Loucy (cell line): ENCODE measurements at regions not wholly inside any gene's neighbourhood (a gene's known extent, or its start where the extent isn't known, plus 50 kb on each side); places are given as distances from the start of the nearest gene placed in this dataset.

Source experiments
- H2AFZ ChIP-seq: fragments of 200-600 bp; sonication (generic); 2 replicates; pipeline ENCODE4 v1.6.0; 2016; ENCODE audit warnings: antibody characterized with exemption, mild to moderate bottlenecking, low read length, moderate library complexity
- H3F3A ChIP-seq: fragments of 200-600 bp; 2 replicates; pipeline ENCODE4 v1.6.0; 2016; ENCODE audit warnings: antibody characterized with exemption, low read depth, mild to moderate bottlenecking
- H3K27me3 ChIP-seq: fragments of 200-600 bp; sonication (generic); 2 replicates; pipeline ENCODE4 v1.6.1; 2014; ENCODE audit warnings: low read length, mild to moderate bottlenecking; ENCODE audit not compliant: insufficient read depth, poor library complexity, severe bottlenecking
- H3K36me3 ChIP-seq: fragments of 200-600 bp; sonication (generic); 2 replicates; pipeline ENCODE4 v1.6.1; 2016; ENCODE audit warnings: low read length; ENCODE audit not compliant: insufficient read depth
- H3K4me1 ChIP-seq: fragments of 200-600 bp; sonication (generic); 2 replicates; pipeline ENCODE4 v1.5.1; 2014; ENCODE audit warnings: low read length, mild to moderate bottlenecking; ENCODE audit not compliant: insufficient read depth, poor library complexity, severe bottlenecking
- H3K4me2 ChIP-seq: fragments of 200-600 bp; sonication (generic); 2 replicates; pipeline ENCODE4 v1.6.0; 2014; ENCODE audit warnings: antibody characterized with exemption, low read length, low read depth, mild to moderate bottlenecking; ENCODE audit not compliant: poor library complexity, severe bottlenecking
- H3K4me3 ChIP-seq: fragments of 200-600 bp; sonication (generic); 2 replicates; pipeline ENCODE4 v1.5.1; 2014; ENCODE audit warnings: low read length, mild to moderate bottlenecking, mixed read lengths; ENCODE audit not compliant: poor library complexity, severe bottlenecking
- H3K79me2 ChIP-seq: fragments of 200-600 bp; sonication (generic); 2 replicates; pipeline ENCODE4 v1.6.1; 2014; ENCODE audit warnings: low read length; ENCODE audit not compliant: insufficient read depth
- H3K9ac ChIP-seq: fragments of 200-600 bp; sonication (generic); 2 replicates; pipeline ENCODE4 v1.6.0; 2014; ENCODE audit warnings: mild to moderate bottlenecking, low read depth, low read length, moderate library complexity; ENCODE audit not compliant: poor library complexity, severe bottlenecking
- H3K9me2 ChIP-seq: fragments of 200-600 bp; sonication (generic); replicated peaks from 2 replicates; pipeline ENCODE4 v1.6.1; 2016; ENCODE audit warnings: low read depth, low read length, mixed read lengths
- H3K9me3 ChIP-seq: fragments of 200-600 bp; sonication (generic); 2 replicates; pipeline ENCODE4 v1.6.1; 2014; ENCODE audit warnings: mild to moderate bottlenecking, antibody characterized with exemption, low read length, low read depth; ENCODE audit not compliant: insufficient read depth
- H4K20me1 ChIP-seq: fragments of 200-600 bp; sonication (generic); 2 replicates; pipeline ENCODE4 v1.6.0; 2014; ENCODE audit warnings: antibody characterized with exemption, low read length, mild to moderate bottlenecking; ENCODE audit not compliant: insufficient read depth, poor library complexity, severe bottlenecking
- CTCF ChIP-seq: fragments of 200-600 bp; sonication (generic); conservative IDR thresholded peaks from 2 replicates; pipeline ENCODE4 v1.5.1; 2014; ENCODE audit warnings: mild to moderate bottlenecking, antibody characterized with exemption, low read length
- EZH2phosphoT487 ChIP-seq: fragments of 200-600 bp; IDR thresholded peaks from 2 replicates; pipeline ENCODE4 v1.6.1; 2018; ENCODE audit warnings: antibody characterized with exemption, mild to moderate bottlenecking, moderate library complexity, borderline replicate concordance

GRCh38 chr5:165272436-165272835 is 1767.0 kb downstream of the MAT2B start:
- H2AFZ ChIP-seq = no peak overlapping the region
- no peak overlapping the region for H3K4me2 ChIP-seq
- H3K36me3 ChIP-seq = no peaks in the 10 kb centered on the region
- no peaks in the 10 kb centered on the region for H3F3A ChIP-seq
- no peaks in the 10 kb centered on the region for H3K9me3 ChIP-seq
- no peaks in the 10 kb centered on the region for H3K79me2 ChIP-seq
- H3K9me2 ChIP-seq = no peaks in the 10 kb centered on the region
- no peak overlapping the region for H3K9ac ChIP-seq
- H3K27me3 ChIP-seq = no peaks in the 10 kb centered on the region
- H3K4me3 ChIP-seq = no peak overlapping the region
- TF ChIP-seq EZH2phosphoT487 (no peak), CTCF (no peak)
- H4K20me1 ChIP-seq = no peaks in the 10 kb centered on the region
- no peaks in the 10 kb centered on the region for H3K4me1 ChIP-seq

- no peak overlapping the region for H2AFZ ChIP-seq
- no peak overlapping the region for H3K4me2 ChIP-seq
- no peaks in the 10 kb centered on the region for H3K9me2 ChIP-seq
- no peaks in the 10 kb centered on the region for H3K27me3 ChIP-seq
- no peaks in the 10 kb centered on the region for H3K79me2 ChIP-seq
- no peaks in the 10 kb centered on the region for H3F3A ChIP-seq
- TF ChIP-seq EZH2phosphoT487 = no peak
- no peak for TF ChIP-seq CTCF
- no peak overlapping the region for H3K4me3 ChIP-seq
- H3K36me3 ChIP-seq = no peaks in the 10 kb centered on the region
- H3K9me3 ChIP-seq = no peaks in the 10 kb centered on the region
- H3K4me1 ChIP-seq = no peaks in the 10 kb centered on the region
- H3K9ac ChIP-seq = no peak overlapping the region
- no peaks in the 10 kb centered on the region for H4K20me1 ChIP-seq
Measured at GRCh38 chr5:165277661-165278060, 1772.2 kb downstream of the MAT2B start.

- Histone ChIP-seq H3K4me2 (no peak overlapping the region), H3K9me3 (no peaks in the 10 kb centered on the region), H3K79me2 (no peaks in the 10 kb centered on the region), H3F3A (no peaks in the 10 kb centered on the region), H2AFZ (no peak overlapping the region), H3K4me3 (no peak overlapping the region), H3K9ac (no peak overlapping the region), H3K4me1 (no peaks in the 10 kb centered on the region), H3K36me3 (no peaks in the 10 kb centered on the region), H4K20me1 (no peaks in the 10 kb centered on the region), H3K27me3 (no peaks in the 10 kb centered on the region), H3K9me2 (no peaks in the 10 kb centered on the region)
- TF ChIP-seq EZH2phosphoT487 = no peak
- no peak for TF ChIP-seq CTCF
Measured at GRCh38 chr5:165282491-165282890, 1777.1 kb downstream of the MAT2B start.
